Smooth muscle cell (in vitro differentiated cells): ENCODE measurements at regions not wholly inside any gene's neighbourhood (a gene's known extent, or its start where the extent isn't known, plus 50 kb on each side); places are given as distances from the start of the nearest gene placed in this dataset.

ENCODE experiments used
- DNase-seq: peaks from one replicate; lab custom pipeline; 2025; ENCODE audit not compliant: unreplicated experiment; lab: John Stamatoyannopoulos, UW
- H2AFZ ChIP-seq: fragments of 200-600 bp; sonication (generic); 2 replicates; pipeline ENCODE4 v1.6.0; 2016; ENCODE audit warnings: antibody characterized with exemption, low read depth, mild to moderate bottlenecking
- H3F3A ChIP-seq: fragments of 200-600 bp; sonication (generic); 2 replicates; pipeline ENCODE4 v1.6.0; 2017; ENCODE audit warnings: antibody characterized with exemption, low read depth
- H3K27ac ChIP-seq: fragments of 200-600 bp; sonication (generic); 2 replicates; pipeline ENCODE4 v1.5.1; 2016; ENCODE audit warnings: low read depth, mild to moderate bottlenecking
- H3K27me3 ChIP-seq: fragments of 200-600 bp; sonication (generic); 2 replicates; pipeline ENCODE4 v1.6.1; 2016; ENCODE audit warnings: low read depth, mild to moderate bottlenecking
- H3K36me3 ChIP-seq: fragments of 200-600 bp; sonication (generic); 2 replicates; pipeline ENCODE4 v1.5.1; 2016; ENCODE audit warnings: low read depth
- H3K4me1 ChIP-seq: fragments of 200-600 bp; sonication (generic); 2 replicates; pipeline ENCODE4 v1.5.1; 2016; ENCODE audit warnings: low read depth
- H3K4me2 ChIP-seq: fragments of 200-600 bp; sonication (generic); 2 replicates; pipeline ENCODE4 v1.6.0; 2016; ENCODE audit warnings: mild to moderate bottlenecking
- H3K4me3 ChIP-seq: fragments of 200-600 bp; sonication (generic); 2 replicates; pipeline ENCODE4 v1.5.1; 2016; ENCODE audit warnings: mild to moderate bottlenecking
- H3K79me2 ChIP-seq: fragments of 200-600 bp; sonication (generic); 2 replicates; pipeline ENCODE4 v1.6.0; 2016; ENCODE audit warnings: low read depth, mild to moderate bottlenecking
- H3K9ac ChIP-seq: fragments of 200-600 bp; sonication (generic); 2 replicates; pipeline ENCODE4 v1.6.0; 2016; ENCODE audit warnings: low read depth
- H3K9me3 ChIP-seq: fragments of 200-600 bp; sonication (generic); replicated peaks from 2 replicates; pipeline ENCODE4 v1.5.1; 2016; ENCODE audit warnings: low read depth
- H4K20me1 ChIP-seq: fragments of 200-600 bp; sonication (generic); 2 replicates; pipeline ENCODE4 v1.6.0; 2016; ENCODE audit warnings: low read depth
- WGBS: methylation state at CpG from one replicate; pipeline ENCODE4 v1.1.7; 2016; ENCODE audit warnings: low lambda C conversion rate; 5-methylcytosine and 5-hydroxymethylcytosine counted together
- TF ChIP-seq, protein P1 (sequence below): fragments of 200-600 bp; sonication (generic); IDR thresholded peaks from 2 replicates; pipeline ENCODE4 v1.5.1; 2017; ENCODE audit warnings: borderline replicate concordance, mild to moderate bottlenecking, antibody characterized with exemption; ENCODE audit not compliant: insufficient read depth, poor library complexity, severe bottlenecking

- no peaks in the 10 kb centered on the region for H3K36me3 ChIP-seq
- TF ChIP-seq, protein P1, sequence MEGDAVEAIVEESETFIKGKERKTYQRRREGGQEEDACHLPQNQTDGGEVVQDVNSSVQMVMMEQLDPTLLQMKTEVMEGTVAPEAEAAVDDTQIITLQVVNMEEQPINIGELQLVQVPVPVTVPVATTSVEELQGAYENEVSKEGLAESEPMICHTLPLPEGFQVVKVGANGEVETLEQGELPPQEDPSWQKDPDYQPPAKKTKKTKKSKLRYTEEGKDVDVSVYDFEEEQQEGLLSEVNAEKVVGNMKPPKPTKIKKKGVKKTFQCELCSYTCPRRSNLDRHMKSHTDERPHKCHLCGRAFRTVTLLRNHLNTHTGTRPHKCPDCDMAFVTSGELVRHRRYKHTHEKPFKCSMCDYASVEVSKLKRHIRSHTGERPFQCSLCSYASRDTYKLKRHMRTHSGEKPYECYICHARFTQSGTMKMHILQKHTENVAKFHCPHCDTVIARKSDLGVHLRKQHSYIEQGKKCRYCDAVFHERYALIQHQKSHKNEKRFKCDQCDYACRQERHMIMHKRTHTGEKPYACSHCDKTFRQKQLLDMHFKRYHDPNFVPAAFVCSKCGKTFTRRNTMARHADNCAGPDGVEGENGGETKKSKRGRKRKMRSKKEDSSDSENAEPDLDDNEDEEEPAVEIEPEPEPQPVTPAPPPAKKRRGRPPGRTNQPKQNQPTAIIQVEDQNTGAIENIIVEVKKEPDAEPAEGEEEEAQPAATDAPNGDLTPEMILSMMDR = no peak
- DNase-seq = no peak
- H2AFZ ChIP-seq = no peak overlapping the region
- H3K79me2 ChIP-seq = no peaks in the 10 kb centered on the region
- H3K4me1 ChIP-seq = no peaks in the 10 kb centered on the region
- H4K20me1 ChIP-seq = no peaks in the 10 kb centered on the region
- H3K27me3 ChIP-seq = no peaks in the 10 kb centered on the region
- no peak overlapping the region for H3K4me3 ChIP-seq
- no peaks in the 10 kb centered on the region for H3K9me3 ChIP-seq
- no peak overlapping the region for H3K4me2 ChIP-seq
- no peaks in the 10 kb centered on the region for H3F3A ChIP-seq
- no peak overlapping the region for H3K27ac ChIP-seq
- no peak overlapping the region for H3K9ac ChIP-seq
Observed at GRCh38 chr2:137797641-137798040, 166.6 kb upstream of the HNMT start.

DNA sequence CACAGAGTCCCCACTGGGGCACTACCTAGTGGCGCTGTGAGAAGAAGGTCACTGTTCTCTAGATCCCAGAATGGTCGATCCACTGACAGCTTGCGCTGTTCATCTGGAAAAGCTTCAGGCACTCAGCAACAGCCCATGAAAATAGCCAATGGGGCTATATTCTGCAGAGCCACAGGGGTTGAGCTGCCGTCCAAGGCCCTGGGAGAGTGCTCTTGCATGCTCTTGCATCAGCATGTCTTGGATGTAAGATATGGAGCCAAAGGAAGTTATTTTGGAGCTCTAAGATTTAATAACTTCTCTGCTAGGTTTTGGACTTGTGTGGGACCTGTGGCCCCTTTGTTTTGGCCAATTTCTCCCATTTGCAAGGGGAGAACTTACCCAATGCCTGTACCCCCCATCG is 164.7 kb upstream of the HNMT start:
- DNase-seq = no peak
- Histone ChIP-seq H3K36me3 (no peaks in the 10 kb centered on the region), H4K20me1 (no peaks in the 10 kb centered on the region), H2AFZ (no peak overlapping the region), H3K9ac (no peak overlapping the region), H3K4me1 (no peaks in the 10 kb centered on the region), H3K27ac (no peak overlapping the region), H3K79me2 (no peaks in the 10 kb centered on the region), H3K4me3 (no peak overlapping the region), H3K27me3 (no peaks in the 10 kb centered on the region), H3K4me2 (no peak overlapping the region), H3K9me3 (no peaks in the 10 kb centered on the region), H3F3A (no peaks in the 10 kb centered on the region)
- TF ChIP-seq, protein P1 = no peak
- WGBS = 82% methylated on average over 5 of the region's 5 CpGs

- 84% methylated on average over 2 of the region's 2 CpGs for WGBS
- no peaks in the 10 kb centered on the region for H3K4me1 ChIP-seq
- TF ChIP-seq, protein P1 = no peak
- H3K4me2 ChIP-seq = no peak overlapping the region
- DNase-seq = no peak
- no peaks in the 10 kb centered on the region for H3K36me3 ChIP-seq
- no peak overlapping the region for H3K4me3 ChIP-seq
- H3F3A ChIP-seq = no peaks in the 10 kb centered on the region
- no peak overlapping the region for H3K27ac ChIP-seq
- no peaks in the 10 kb centered on the region for H3K79me2 ChIP-seq
- H2AFZ ChIP-seq = no peak overlapping the region
- no peaks in the 10 kb centered on the region for H3K9me3 ChIP-seq
- no peaks in the 10 kb centered on the region for H4K20me1 ChIP-seq
- H3K9ac ChIP-seq = no peak overlapping the region
- no peaks in the 10 kb centered on the region for H3K27me3 ChIP-seq
Observed at GRCh38 chr2:137800386-137800785, 163.9 kb upstream of the HNMT start.

GRCh38 chr2:137801228-137801627 is 163.0 kb upstream of the HNMT start:
- TF ChIP-seq, protein P1 = no peak
- Histone ChIP-seq H3K4me3 (no peak overlapping the region), H3K27me3 (no peaks in the 10 kb centered on the region), H3K36me3 (no peaks in the 10 kb centered on the region), H3K4me1 (no peaks in the 10 kb centered on the region), H3F3A (no peaks in the 10 kb centered on the region), H3K9ac (no peak overlapping the region), H2AFZ (no peak overlapping the region), H3K9me3 (no peaks in the 10 kb centered on the region), H3K79me2 (no peaks in the 10 kb centered on the region), H4K20me1 (no peaks in the 10 kb centered on the region), H3K27ac (no peak overlapping the region), H3K4me2 (no peak overlapping the region)
- no peak for DNase-seq
